HCT116 (cell line): ENCODE measurements at regions not wholly inside any gene's neighbourhood (a gene's known extent, or its start where the extent isn't known, plus 50 kb on each side); places are given as distances from the start of the nearest gene placed in this dataset.

Experiments
- ATAC-seq: fragments of 200-7000 bp; cut with Tn5 transposase; 2 replicates; pipeline ENCODE4 v1.9.1; 2020; ENCODE audit warnings: mild to moderate bottlenecking, moderate library complexity
- BruUV-seq: library from RNA; stranded (reverse); fragments of 400-500 nt; replicated peaks from 2 replicates; lab custom pipeline; 2021; lab: Mats Ljungman, UMichigan
- CTCF ChIA-PET: fragments of 300-600 bp; sonication (Branson Sonifier 250); formaldehyde crosslinking; loops from one replicate; lab custom pipeline; 2021; ENCODE audit warnings: antibody characterized with exemption; lab: Charles Lee
- POLR2A ChIA-PET: fragments of 300-600, 350-600 bp; sonication (Branson Sonifier 250); formaldehyde crosslinking; loops from one replicate; lab custom pipeline; 2021; ENCODE audit warnings: antibody characterized with exemption; lab: Charles Lee
- RAD21 ChIA-PET, 2 experiments: fragments of 300-600 bp; sonication (Branson Sonifier 250); formaldehyde crosslinking; loops; one replicate each; lab custom pipeline; 2023; ENCODE audit warnings: low total read pairs in 2 of 2; ENCODE audit not compliant: uncharacterized antibody in 2 of 2, unreplicated experiment in 2 of 2, low non-redundant PET in 1 of 2; lab: Charles Lee
- DNase-seq: peaks from one replicate; pipeline ENCODE4 v3.0.0-alpha.2; 2010; ENCODE audit warnings: low read depth, low spot score
- H2AFZ ChIP-seq: fragments of 200-600 bp; shearing (Covaris generic), sonication (generic); 2 replicates; pipeline ENCODE4 v1.6.1; 2017; ENCODE audit warnings: low read depth, mixed run types, mixed read lengths, antibody characterized with exemption, low read length; ENCODE audit not compliant: poor library complexity, severe bottlenecking
- H3K27ac ChIP-seq: 2 replicates; pipeline ENCODE4 v1.5.1; 2012; ENCODE audit warnings: low read depth, low read length
- H3K27me3 ChIP-seq: fragments of 200-600 bp; sonication (generic); 2 replicates; pipeline ENCODE4 v1.6.1; 2016; ENCODE audit warnings: mixed run types, low read length, mixed read lengths; ENCODE audit not compliant: insufficient read depth
- H3K36me3 ChIP-seq, 2 experiments: fragments of 200-500 bp in 1 of 2; fragments of 200-600 bp in 1 of 2; sonication (Bioruptor generic) in 1 of 2; sonication (generic) in 1 of 2; 2 replicates each; pipeline versions ENCODE4 v1.5.1 to v1.6.1; 2014 to 2016; ENCODE audit warnings: low read length in 2 of 2, inconsistent platforms in 1 of 2, mixed read lengths in 1 of 2, mixed run types in 1 of 2; ENCODE audit not compliant: insufficient read depth in 2 of 2, control insufficient read depth in 1 of 2
- H3K4me1 ChIP-seq, 2 experiments: fragments of 200-600 bp in 1 of 2; sonication (generic) in 1 of 2; 2 replicates each; pipeline versions ENCODE4 v1.5.1 to v1.6.1; 2012 to 2017; ENCODE audit warnings: low read length in 2 of 2, inconsistent platforms in 1 of 2, mild to moderate bottlenecking in 1 of 2, mixed read lengths in 1 of 2, mixed run types in 1 of 2, moderate library complexity in 1 of 2; ENCODE audit not compliant: insufficient read depth in 2 of 2, control insufficient read depth in 1 of 2
- H3K4me2 ChIP-seq: fragments of 200-600 bp; sonication (generic); 2 replicates; pipeline ENCODE4 v1.6.1; 2017; ENCODE audit warnings: mixed run types, low read length, mixed read lengths
- H3K4me3 ChIP-seq, 2 experiments: fragments of 200-600 bp in 1 of 2; sonication (generic) in 1 of 2; replicated peaks in 1 of 2; 2 replicates each; pipeline ENCODE4 v1.5.1; 2011 to 2016; ENCODE audit warnings: low read length in 2 of 2, control low read depth in 1 of 2, low read depth in 1 of 2, mild to moderate bottlenecking in 1 of 2, mixed read lengths in 1 of 2, mixed run types in 1 of 2
- H3K79me2 ChIP-seq: fragments of 200-600 bp; sonication (generic); 2 replicates; pipeline ENCODE4 v1.6.1; 2017; ENCODE audit warnings: mild to moderate bottlenecking, mixed run types, low read length, moderate library complexity, mixed read lengths; ENCODE audit not compliant: insufficient read depth
- H3K9ac ChIP-seq: fragments of 200-600 bp; sonication (generic); 2 replicates; pipeline ENCODE4 v1.6.1; 2016; ENCODE audit warnings: low read length, mixed read lengths
- H3K9me2 ChIP-seq: fragments of 200-600 bp; sonication (generic), shearing (Covaris generic); 2 replicates; pipeline ENCODE4 v1.6.1; 2017; ENCODE audit warnings: mixed run types, mild to moderate bottlenecking, moderate library complexity; ENCODE audit not compliant: insufficient read depth
- H3K9me3 ChIP-seq, 2 experiments: fragments of 200-500 bp in 1 of 2; fragments of 200-600 bp in 1 of 2; sonication (Bioruptor generic) in 1 of 2; sonication (generic) in 1 of 2; 2 replicates each; pipeline ENCODE4 v1.6.1; 2014 to 2017; ENCODE audit warnings: low read length in 2 of 2, mixed read lengths in 2 of 2, inconsistent platforms in 1 of 2, low read depth in 1 of 2, mild to moderate bottlenecking in 1 of 2, mixed run types in 1 of 2, moderate library complexity in 1 of 2; ENCODE audit not compliant: control insufficient read depth in 1 of 2, insufficient read depth in 1 of 2
- H4K20me1 ChIP-seq: fragments of 200-600 bp; sonication (generic), shearing (Covaris generic); 2 replicates; pipeline ENCODE4 v1.6.1; 2017; ENCODE audit warnings: mixed run types, mild to moderate bottlenecking, moderate library complexity; ENCODE audit not compliant: insufficient read depth
- EGR1 ChIP-seq: IDR thresholded peaks from 2 replicates; pipeline ENCODE4 v1.6.1; 2012; ENCODE audit warnings: low read depth
- ELF1 ChIP-seq: IDR thresholded peaks from 2 replicates; pipeline ENCODE4 v1.6.1; 2012; ENCODE audit warnings: low read depth, borderline replicate concordance
- EZH2phosphoT487 ChIP-seq: fragments of 200-600 bp; IDR thresholded peaks from 2 replicates; pipeline ENCODE4 v1.6.1; 2018; ENCODE audit warnings: antibody characterized with exemption, borderline replicate concordance
- FOSL1 ChIP-seq: IDR thresholded peaks from 2 replicates; pipeline ENCODE4 v1.6.1; 2012; ENCODE audit warnings: low read depth
- POLR2A ChIP-seq: IDR thresholded peaks from 2 replicates; pipeline ENCODE4 v1.7.0; 2011; ENCODE audit warnings: borderline replicate concordance; ENCODE audit not compliant: insufficient read depth, insufficient read length; ENCODE audit errors: extremely low read depth
- SIN3A ChIP-seq: IDR thresholded peaks from 2 replicates; pipeline ENCODE4 v1.6.1; 2012; ENCODE audit warnings: low read depth
- SRF ChIP-seq: IDR thresholded peaks from 2 replicates; pipeline ENCODE4 v1.6.1; 2012; ENCODE audit warnings: low read depth
- ZFX ChIP-seq: fragments of 450-650 bp; IDR thresholded peaks from 2 replicates; pipeline ENCODE4 v1.6.1; 2017
- ZNF274 ChIP-seq: fragments of 200-500 bp; sonication (Bioruptor generic); IDR thresholded peaks from 2 replicates; pipeline ENCODE4 v1.6.1; 2014; ENCODE audit warnings: mild to moderate bottlenecking, low read depth, low read length, inconsistent platforms
- intact Hi-C: fragments of 100-400 bp; cut with micrococcal nuclease; formaldehyde crosslinking; loops from 2 replicates; pipeline ENCODE4 v1.10.0; 2022
- TF ChIP-seq, protein P1 (sequence below): IDR thresholded peaks from 2 replicates; pipeline ENCODE4 v1.6.1; 2012
- TF ChIP-seq, protein P2 (sequence below), 3 experiments: fragments of 200-600 bp in 1 of 3; sonication (generic) in 1 of 3; IDR thresholded peaks in 2 of 3; conservative IDR thresholded peaks in 1 of 3; 2 replicates each; pipeline ENCODE4 v1.5.1; 2012 to 2017; ENCODE audit warnings: low read depth in 2 of 3, low read length in 2 of 3, antibody characterized with exemption in 1 of 3, borderline replicate concordance in 1 of 3, control low read depth in 1 of 3, mild to moderate bottlenecking in 1 of 3, mixed read lengths in 1 of 3, mixed run types in 1 of 3, moderate library complexity in 1 of 3; ENCODE audit not compliant: insufficient read depth in 1 of 3

GRCh38 chr14:27995691-27996090 is 770.9 kb upstream of the FOXG1 start:
- BruUV-seq = no TSS peak
- ATAC-seq (no peak), DNase-seq (no peak)
- no peak overlapping the region for H2AFZ ChIP-seq
- no peak overlapping the region for H3K4me3 ChIP-seq
- H3K79me2 ChIP-seq = no peaks in the 10 kb centered on the region
- no peaks in the 10 kb centered on the region for H3K36me3 ChIP-seq
- H3K9me2 ChIP-seq = no peaks in the 10 kb centered on the region
- no peak overlapping the region for H3K9ac ChIP-seq
- ChIA-PET POLR2A (no interaction called here), RAD21 (no interaction called here), CTCF (no interaction called here)
- intact Hi-C loops = no loop called here
- H3K4me2 ChIP-seq = no peak overlapping the region
- peaks cover 21 to 31% of the 10 kb centered on the region in 2 experiments; a peak in 3 of 4 replicates for H3K9me3 ChIP-seq
- H3K4me1 ChIP-seq = no peaks in the 10 kb centered on the region
- TF ChIP-seq SIN3A = no peak
- TF ChIP-seq EZH2phosphoT487 = no peak
- TF ChIP-seq, protein P1, sequence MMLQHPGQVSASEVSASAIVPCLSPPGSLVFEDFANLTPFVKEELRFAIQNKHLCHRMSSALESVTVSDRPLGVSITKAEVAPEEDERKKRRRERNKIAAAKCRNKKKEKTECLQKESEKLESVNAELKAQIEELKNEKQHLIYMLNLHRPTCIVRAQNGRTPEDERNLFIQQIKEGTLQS = no peak
- no peak for TF ChIP-seq ZFX
- TF ChIP-seq ZNF274 = no peak
- TF ChIP-seq POLR2A = no peak
- TF ChIP-seq, protein P2, sequence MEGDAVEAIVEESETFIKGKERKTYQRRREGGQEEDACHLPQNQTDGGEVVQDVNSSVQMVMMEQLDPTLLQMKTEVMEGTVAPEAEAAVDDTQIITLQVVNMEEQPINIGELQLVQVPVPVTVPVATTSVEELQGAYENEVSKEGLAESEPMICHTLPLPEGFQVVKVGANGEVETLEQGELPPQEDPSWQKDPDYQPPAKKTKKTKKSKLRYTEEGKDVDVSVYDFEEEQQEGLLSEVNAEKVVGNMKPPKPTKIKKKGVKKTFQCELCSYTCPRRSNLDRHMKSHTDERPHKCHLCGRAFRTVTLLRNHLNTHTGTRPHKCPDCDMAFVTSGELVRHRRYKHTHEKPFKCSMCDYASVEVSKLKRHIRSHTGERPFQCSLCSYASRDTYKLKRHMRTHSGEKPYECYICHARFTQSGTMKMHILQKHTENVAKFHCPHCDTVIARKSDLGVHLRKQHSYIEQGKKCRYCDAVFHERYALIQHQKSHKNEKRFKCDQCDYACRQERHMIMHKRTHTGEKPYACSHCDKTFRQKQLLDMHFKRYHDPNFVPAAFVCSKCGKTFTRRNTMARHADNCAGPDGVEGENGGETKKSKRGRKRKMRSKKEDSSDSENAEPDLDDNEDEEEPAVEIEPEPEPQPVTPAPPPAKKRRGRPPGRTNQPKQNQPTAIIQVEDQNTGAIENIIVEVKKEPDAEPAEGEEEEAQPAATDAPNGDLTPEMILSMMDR (IDR thresholded peaks at IDR 0.05 in 2 of 3, conservative IDR thresholded peaks at IDR 0.05 in 1 of 3; ENCODE audit: borderline replicate concordance in 1 of 3, insufficient read depth in 1 of 3, low read depth in 2 of 3, low read length in 2 of 3) = no peak
- TF ChIP-seq SRF = no peak
- TF ChIP-seq ELF1 = no peak
- no peak for TF ChIP-seq FOSL1
- TF ChIP-seq EGR1 = no peak
- H3K27ac ChIP-seq = no peak overlapping the region
- no peaks in the 10 kb centered on the region for H3K27me3 ChIP-seq
- H4K20me1 ChIP-seq = no peaks in the 10 kb centered on the region
